Stimulated activated CD4-positive, alpha-beta T cell treated with anti-CD3 and anti-CD28 coated beads, Interleukin-12 subunit alpha, Interleukin-12 subunit beta, amount 100 ng/mL, for 4 hours (primary cell): ENCODE measurements at regions not wholly inside any gene's neighbourhood (a gene's known extent, or its start where the extent isn't known, plus 50 kb on each side); places are given as distances from the start of the nearest gene placed in this dataset.
"Not testable (repeated sequence)": the region's sequence is repeated elsewhere in the genome, so short reads cannot be mapped to it uniquely, and the experiment has no call there.

Experiments used
- DNase-seq: peaks from one replicate; pipeline ENCODE4 v3.0.0-alpha.2; 2020

- DNase-seq = no peak
Measured at GRCh38 chr6:1230281-1230680, 81.6 kb upstream of the FOXQ1 start.

GRCh38 chr6:1229808-1230207, 82.1 kb upstream of the FOXQ1 start:
- DNase-seq = no peak

DNA sequence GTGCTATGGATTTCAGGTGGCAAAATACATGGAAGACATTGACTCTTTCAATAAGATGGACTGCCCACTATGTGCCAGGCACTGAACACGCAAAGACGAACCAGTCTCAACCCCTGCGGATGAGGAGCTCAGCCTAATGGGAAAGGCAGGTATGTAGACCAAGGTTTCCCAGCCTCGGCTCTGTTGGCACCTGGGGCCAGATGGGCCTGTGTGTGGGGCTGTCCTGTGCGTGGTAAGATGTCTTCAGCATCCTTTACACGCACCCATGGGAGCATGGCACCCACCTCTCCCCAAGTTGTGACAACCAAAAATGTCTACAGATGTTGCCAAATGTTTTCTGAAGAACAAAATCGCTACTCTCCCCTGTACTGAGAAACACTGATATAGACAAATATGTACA, 82.6 kb upstream of the FOXQ1 start:
- no peak for DNase-seq

DNA sequence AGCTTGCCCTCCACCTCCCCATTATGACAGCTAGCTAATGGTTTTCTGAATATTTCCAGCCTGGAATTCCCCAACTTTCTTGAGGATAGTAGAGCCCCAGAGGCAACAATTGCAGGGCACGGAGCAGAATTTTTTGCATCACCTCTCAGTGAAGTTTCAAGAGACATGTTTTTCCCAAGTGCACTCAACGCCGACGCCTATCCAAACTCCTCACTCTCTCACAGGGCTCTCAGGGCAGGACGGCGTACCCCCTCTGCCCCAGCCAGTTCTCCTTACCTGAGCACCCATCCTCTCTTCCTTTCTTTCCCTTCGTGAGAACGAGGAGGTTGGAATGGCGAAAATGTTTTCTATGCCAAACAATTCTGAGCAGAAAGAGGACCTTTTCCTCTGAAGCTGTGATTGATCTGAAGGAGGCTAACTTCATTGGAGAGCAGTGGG, 83.1 kb upstream of the FOXQ1 start:
- DNase-seq = no peak

DNA sequence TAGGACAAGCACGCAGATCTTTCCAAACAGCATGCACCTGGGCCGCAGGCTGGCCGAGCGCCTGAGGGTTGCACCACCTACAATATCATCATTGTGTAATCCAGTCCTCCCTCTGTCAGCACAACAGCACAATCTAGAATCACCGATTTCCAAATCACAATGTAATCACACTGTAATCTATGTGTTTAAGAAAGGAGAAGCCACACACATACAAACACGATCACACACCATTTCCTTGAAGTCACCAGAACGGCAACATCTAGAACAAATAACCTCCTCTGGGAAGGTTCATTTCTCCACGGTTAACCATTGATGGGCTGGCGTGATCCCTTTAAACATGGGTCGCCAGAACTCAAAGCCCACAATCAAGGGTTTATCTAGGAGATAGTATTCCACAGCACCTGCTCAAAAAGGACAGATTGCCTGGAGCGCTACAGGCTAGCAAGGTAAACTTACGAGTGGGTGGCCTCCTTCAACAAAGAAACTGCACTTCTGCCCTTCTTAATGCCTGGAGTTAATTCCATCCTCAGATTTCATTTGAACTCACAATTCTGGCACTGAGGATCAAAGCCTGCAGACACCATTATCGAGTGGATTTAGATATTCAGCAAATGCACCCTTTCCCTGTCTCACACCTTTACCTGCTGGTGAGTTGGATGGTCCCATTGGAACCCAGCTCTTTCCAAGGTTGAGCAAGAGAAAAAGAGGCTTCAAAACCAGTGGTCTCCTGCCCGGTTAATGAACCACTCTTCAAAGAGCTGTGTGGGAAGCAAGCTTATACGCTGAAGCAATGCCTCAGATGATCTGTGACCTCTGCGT, 83.8 kb upstream of the FOXQ1 start:
- DNase-seq = no peak

DNA sequence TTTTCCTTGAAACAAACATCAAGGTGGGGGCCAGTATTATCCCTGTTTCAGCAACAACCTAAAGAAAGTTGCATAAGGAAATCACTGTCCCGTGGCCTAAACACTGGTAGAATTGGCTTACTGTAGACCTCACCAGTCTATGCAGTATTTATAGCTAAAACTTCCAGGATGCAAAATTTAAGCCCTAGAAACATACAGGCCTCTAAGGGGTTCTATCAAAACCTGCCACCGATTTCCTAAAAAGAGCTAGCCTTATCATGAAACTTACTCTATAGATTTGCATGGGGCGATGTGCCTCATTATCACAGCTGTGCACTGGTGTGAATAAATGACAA, 84.3 kb upstream of the FOXQ1 start:
- no peak for DNase-seq

DNA sequence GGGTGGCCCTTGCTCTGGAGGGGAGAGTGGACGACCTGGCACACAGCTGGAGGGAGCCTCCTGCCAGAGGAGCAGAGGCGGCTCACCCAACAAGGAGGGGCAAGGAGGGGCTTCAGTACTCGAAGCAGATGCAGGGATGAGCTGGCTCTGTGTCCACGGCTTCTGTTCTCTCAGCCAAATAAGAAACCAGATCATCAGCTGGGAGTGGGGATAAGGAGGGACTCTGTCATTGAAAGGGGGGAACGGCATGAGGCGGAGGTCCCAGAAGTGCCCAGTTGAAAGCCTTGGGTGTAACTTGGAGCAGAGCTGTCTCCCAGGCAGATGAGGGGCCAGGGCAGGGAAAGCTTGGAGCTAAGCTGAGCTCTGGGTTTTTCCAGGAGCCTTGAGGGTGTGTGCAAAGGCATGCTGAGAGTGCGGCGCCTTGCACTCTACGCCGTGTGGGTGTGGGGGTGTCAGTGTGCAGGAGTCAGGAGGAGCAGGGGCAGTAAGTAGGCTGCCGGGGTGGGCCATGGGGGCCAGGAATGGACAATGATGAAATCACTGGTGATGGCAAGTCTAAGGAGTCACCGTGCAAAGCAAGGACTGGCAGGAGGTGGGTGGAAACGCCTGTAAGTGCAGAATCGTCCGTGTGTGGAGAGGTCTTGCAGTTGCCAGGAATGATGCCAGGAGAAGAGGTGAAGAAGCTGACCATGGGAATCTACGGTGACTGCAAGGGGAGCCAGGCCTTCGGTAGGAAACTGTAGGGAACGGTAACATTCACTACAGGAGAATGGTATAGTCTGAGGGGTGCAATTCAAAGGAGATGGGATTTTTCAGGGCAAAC, 85.4 kb upstream of the FOXQ1 start:
- DNase-seq = no peak

DNA sequence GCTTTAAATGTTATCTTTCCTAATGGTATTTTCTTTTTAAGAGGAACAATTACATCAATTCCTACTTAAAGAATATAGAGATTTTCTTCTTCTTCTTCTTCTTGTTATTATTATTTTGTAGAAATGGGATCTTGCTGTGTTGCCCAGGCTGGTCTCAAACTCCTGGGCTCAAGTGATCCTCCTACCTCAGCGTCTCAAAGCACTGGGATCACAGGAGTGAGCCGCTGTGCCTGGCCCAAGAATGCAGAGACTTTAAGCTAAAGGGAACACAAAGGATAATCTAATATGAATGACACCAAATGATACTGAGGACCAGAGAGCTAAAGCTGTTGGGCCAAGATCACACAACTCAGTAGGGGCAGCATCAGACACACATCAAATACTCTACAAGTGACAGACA, 87.4 kb upstream of the FOXQ1 start:
- no peak for DNase-seq

- no peak for DNase-seq
Measured at GRCh38 chr6:1222728-1223595, 88.9 kb upstream of the FOXQ1 start.

- DNase-seq = no peak
Measured at GRCh38 chr6:1217396-1217795, 94.5 kb upstream of the FOXQ1 start.

- no peak for DNase-seq
Measured at GRCh38 chr6:1216488-1216974, 95.4 kb upstream of the FOXQ1 start.

DNA sequence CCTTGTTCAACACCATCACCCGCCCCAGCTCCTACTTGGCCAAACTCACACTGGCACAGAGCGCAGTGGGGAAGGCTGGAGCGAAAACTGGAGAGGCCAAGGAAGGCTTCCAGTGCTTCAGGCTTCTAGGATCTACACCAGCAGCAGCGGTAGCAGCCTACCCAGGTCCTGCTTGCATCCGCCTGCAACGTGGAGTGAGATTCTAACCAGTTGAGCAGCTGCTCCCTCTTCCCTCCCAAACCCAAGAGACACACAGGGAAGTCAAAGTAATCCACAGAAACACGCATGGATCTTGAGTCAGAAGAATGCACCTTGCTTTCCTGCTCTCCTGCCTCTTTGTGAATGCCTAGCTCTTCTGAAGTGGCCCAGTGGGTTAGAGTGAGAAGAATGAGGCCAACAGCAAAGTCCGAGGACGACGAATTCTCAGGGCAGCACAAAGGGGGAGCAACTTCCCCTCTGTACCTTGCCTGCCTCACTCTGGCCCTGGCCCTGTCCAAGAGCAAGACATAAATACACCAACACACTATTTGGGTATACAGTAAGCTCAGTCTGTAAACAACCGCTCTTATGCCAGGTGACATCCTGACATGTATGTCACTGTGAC, 95.9 kb upstream of the FOXQ1 start:
- DNase-seq = no peak

DNA sequence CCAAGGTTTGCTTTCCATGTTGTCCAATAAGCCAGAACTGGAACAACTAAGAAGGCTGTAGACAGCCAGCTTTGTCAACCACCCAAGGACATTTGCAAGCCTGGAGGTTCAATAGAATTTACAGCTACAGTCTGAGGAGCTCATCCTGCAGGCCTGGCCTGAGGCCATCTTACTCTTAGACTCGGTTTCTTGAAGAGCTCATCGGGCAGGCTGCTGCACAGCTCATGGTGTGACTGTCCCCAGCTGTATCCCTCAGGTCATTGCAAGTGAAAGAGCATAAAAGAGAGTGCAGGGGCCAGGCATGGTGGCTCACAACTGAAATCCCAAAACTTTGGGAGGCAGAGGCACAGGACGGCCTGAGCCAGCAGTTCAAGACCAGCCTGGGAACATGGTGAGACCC, 96.9 kb upstream of the FOXQ1 start:
- no peak for DNase-seq

GRCh38 chr6:1212919-1213318, 99.0 kb upstream of the FOXQ1 start:
- no peak for DNase-seq

- DNase-seq = not testable (repeated sequence)
Measured at GRCh38 chr6:1212138-1212537, 99.8 kb upstream of the FOXQ1 start.

DNA sequence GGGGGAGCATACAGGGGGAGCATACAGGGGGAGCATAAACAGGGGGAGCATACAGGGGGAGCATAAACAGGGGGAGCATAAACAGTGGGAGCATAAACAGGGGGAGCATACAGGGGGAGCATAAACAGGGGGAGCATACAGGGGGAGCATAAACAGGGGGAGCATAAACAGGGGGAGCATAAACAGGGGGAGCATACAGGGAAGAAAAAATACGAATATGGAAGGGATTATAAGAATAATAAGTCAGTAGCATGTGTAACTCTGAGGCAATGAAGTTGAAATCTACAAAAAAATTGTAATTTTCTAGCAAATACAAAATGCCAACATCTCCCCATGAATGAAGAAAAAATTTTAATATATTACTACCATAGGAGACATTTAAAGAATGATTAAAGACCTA, 101.3 kb upstream of the FOXQ1 start:
- DNase-seq = not testable (repeated sequence)

- DNase-seq = no peak
Measured at GRCh38 chr6:1208876-1209275, 103.0 kb upstream of the FOXQ1 start.

- DNase-seq = no peak
Measured at GRCh38 chr6:1203546-1203945, 108.4 kb upstream of the FOXQ1 start.

GRCh38 chr6:1202201-1202600, 109.7 kb upstream of the FOXQ1 start:
- no peak for DNase-seq

- DNase-seq = no peak
Measured at GRCh38 chr6:1201547-1202200, 110.2 kb upstream of the FOXQ1 start.

DNA sequence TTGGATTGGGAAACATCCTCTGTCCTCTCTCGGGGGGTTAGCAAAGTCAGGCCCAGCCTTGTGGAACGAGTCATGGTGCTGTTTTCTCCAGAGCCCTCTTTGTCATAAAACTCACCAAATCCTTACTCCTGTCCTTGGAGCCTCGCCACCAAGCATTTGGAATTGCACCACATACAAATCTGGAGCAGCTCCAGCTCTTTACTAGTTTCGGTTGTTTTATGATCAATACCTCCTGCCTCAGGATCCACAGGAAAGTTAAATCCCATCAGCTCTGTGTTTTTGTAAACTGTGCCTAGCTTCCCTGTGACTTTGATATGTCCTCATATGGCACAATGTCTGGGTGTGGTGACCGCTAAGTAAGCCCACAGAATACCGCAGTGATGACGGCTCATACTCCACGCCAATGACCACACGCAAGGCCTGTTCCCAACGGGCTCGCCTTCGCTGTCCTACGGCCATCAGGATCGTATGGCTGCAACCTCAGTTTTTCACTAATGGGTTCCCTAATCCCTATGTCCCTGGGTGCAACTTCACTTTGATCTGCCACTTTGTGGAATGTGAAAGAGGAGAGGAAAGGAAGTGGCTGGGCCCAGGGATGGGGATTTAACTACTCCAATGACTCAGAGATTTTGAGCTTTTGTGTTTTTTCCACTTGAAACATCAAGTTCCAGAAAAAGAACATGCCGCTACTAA, 111.3 kb upstream of the FOXQ1 start:
- no peak for DNase-seq

DNA sequence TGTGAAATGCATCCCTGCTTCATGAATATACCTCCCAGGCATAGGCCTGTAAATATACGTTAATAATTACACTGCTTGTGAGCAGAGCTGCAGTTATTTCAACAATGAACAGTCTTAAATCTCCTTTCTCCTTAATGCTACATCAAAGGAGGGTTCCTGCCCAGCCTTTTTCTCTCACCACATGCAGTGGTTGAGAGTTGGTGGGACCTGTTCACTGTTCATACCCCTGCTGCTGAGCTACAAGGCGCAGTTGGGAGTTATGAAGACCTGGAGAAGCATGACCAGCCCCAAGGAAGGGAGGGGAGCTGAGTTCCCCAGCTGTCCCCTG, 111.9 kb upstream of the FOXQ1 start:
- no peak for DNase-seq
